Cardiac fibroblast (primary cell): ENCODE measurements at regions not wholly inside any gene's neighbourhood (a gene's known extent, or its start where the extent isn't known, plus 50 kb on each side); places are given as distances from the start of the nearest gene placed in this dataset.

Experiments used
- DNase-seq, 2 donors: peaks; one replicate each; pipeline versions ENCODE4 v3.0.0 to v3.0.0-alpha.2; 2010; ENCODE audit warnings: low read depth in 2 of 2
- H3K4me3 ChIP-seq, 2 donors: replicated peaks in 1 of 2; 1 replicate in 1 of 2; 2 replicates in 1 of 2; pipeline ENCODE4 v1.5.1; 2011; ENCODE audit warnings: low read depth in 2 of 2, low read length in 2 of 2, mild to moderate bottlenecking in 2 of 2, moderate library complexity in 1 of 2
- TF ChIP-seq, protein P1 (sequence below): IDR thresholded peaks from one replicate; pipeline ENCODE4 v1.5.1; 2011; ENCODE audit warnings: low read depth, mild to moderate bottlenecking, low read length, inconsistent platforms

DNA sequence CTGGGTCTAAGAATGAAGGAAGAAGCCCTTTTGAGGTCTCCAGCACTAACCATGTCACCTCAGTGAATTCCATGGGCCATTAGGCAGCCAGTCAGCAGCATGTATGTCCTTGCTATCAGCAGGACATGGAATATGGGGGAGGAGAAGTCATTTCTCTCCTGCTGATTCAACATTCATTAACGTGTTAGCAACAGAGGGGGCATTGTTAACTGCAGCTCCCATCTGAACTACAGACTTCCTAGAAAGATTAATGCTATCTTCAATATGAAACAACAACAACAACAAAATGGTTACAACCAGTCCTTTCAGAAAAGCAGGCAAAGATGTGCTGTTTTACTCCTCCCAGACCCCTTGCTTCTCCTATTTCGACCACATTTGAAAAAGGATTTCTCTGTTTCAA lies 120.4 kb upstream of the SLC34A2 start:
- TF ChIP-seq, protein P1, sequence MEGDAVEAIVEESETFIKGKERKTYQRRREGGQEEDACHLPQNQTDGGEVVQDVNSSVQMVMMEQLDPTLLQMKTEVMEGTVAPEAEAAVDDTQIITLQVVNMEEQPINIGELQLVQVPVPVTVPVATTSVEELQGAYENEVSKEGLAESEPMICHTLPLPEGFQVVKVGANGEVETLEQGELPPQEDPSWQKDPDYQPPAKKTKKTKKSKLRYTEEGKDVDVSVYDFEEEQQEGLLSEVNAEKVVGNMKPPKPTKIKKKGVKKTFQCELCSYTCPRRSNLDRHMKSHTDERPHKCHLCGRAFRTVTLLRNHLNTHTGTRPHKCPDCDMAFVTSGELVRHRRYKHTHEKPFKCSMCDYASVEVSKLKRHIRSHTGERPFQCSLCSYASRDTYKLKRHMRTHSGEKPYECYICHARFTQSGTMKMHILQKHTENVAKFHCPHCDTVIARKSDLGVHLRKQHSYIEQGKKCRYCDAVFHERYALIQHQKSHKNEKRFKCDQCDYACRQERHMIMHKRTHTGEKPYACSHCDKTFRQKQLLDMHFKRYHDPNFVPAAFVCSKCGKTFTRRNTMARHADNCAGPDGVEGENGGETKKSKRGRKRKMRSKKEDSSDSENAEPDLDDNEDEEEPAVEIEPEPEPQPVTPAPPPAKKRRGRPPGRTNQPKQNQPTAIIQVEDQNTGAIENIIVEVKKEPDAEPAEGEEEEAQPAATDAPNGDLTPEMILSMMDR = no peak
- DNase-seq = no peak
- H3K4me3 ChIP-seq = no peak overlapping the region

DNA sequence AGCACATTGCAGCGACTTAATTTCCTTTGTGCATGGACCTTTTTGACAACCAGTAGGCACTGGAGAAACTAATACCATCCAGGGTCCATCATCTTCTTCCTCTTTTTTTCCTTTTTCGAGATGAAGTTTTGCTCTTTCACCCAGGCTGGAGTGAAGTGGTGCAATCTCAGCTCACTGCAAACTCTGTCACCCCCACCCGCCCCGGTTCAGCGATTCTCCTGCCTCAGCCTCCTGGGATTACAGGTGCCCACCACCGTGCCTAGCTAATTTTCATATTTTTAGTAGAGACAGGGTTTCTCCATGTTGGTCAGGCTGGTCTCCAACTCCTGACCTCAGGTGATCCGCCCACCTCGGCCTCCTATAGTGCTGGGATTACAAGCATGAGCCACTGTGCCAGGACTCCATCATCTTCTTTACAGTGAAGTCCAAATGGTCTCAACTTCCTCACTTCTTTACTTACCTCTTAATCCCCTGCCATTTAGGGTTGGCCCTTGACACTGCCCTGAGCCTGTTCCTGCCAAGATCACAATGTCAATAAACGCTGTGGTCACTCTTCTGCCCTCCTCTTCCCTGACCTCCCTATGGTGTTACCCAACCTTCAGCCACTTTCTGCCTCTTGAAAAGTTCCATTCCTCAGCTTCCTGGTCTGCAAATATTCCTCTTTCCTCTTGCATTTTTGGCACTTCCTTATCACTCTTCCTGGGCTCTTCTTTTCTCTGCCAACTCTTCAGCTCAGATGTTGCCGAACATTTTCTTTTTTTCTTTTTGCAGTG lies 119.8 kb upstream of the SLC34A2 start:
- TF ChIP-seq, protein P1 = no peak
- no peak overlapping the region for H3K4me3 ChIP-seq
- peak in 1 of 2 donors; percentile 58 for DNase-seq

DNA sequence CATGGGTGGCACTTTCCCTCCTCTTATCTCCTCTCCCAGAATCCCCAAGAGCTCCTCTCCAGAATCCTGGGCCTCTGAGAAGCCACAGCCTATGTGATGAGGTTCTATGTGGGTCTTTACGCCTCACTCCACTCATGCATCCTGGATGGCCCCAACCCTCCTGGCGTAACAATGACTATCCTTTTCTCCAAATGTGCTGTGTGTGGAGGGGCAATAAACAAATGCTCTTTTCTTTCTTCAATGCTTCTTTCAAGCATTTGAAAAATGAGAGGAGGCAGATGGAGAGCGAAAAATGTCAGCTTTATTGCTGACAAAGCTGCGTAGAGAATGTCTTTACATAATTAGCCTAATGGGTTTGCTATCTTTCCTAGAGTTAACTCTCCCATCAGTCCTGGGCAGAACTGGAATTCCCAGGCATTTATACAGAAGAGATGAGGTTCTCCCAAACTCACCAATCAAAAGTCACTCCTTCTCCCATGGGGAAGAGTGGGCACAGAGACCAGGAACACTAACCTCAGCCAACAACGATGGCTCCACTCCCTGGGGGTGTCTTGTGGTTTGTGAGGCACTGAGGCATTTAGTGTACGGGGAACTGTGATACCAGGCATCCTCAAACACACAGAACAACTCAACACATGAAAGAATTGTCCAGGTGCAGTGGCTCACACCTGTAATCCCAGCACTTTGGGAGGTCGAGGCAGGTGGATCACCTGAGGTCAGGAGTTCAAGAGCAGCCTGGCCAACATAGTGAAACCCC lies 118.9 kb upstream of the SLC34A2 start:
- no peak for DNase-seq
- H3K4me3 ChIP-seq = no peak overlapping the region
- TF ChIP-seq, protein P1 = no peak

DNA sequence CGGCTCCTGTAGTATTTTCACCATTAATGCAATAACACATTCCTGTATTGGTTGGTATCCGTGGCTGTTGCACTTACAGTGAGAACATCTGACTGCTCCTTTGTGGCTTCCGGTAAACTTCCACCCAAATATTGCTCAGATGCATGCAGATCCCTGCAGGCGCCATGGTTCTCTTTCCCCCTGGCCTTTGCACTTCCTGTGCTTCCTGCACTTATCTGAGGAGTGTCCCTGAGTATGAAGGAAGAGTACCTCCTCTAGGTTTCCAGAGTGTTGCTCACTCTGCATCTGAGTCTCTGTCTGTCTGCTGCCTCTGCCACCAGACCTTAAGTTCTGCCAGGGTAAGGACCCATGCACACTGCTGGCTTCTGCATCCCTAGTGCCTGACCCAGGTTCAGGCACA lies 117.2 kb upstream of the SLC34A2 start:
- TF ChIP-seq, protein P1 = no peak
- no peak overlapping the region for H3K4me3 ChIP-seq
- DNase-seq = no peak

DNA sequence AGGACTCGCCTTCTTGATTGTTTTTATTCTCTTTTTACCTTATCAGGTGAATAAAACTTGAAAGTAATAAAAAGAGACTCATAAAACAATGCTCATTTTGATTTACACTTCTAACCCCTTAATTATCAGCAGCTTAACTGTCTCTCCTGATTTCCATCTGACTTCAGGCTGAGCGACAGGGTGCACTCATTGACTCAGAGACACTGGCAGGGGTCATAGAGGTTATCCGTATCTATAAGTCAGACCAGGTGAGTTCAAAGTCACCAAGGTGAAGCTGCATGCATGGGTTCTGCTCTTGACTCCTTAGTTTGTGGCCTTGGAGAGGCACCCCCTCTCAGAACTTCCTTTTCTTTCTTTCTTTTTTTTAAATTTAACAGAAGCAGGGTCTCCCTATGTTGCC lies 116.4 kb upstream of the SLC34A2 start:
- DNase-seq = no peak
- TF ChIP-seq, protein P1 = no peak
- H3K4me3 ChIP-seq = no peak overlapping the region

DNA sequence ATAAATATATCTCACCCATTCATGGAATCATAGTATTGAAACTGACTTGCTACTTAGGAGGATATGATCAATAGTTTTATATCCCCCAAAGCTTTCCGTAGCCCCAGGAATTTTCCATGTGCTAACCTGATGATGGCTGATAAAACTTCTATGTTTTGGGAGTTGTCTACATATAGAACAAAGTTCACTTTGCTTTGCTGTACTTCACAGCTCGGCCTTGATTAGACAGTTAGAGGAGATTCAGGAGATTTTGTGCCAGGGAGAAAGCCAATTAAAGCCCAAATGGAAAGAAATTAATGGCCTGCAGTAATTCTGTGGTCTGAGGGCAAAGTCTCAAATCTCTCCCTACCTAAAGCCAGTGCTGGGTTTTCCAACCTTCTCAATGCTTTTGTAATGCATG lies 114.9 kb upstream of the SLC34A2 start:
- H3K4me3 ChIP-seq = no peak overlapping the region
- no peak for DNase-seq
- TF ChIP-seq, protein P1 = no peak
